SIG-M5 (cell line): ENCODE measurements at regions not wholly inside any gene's neighbourhood (a gene's known extent, or its start where the extent isn't known, plus 50 kb on each side); places are given as distances from the start of the nearest gene placed in this dataset.

Experiments
- DNase-seq: peaks from one replicate; lab custom pipeline; 2025; lab: John Stamatoyannopoulos, UW

DNA sequence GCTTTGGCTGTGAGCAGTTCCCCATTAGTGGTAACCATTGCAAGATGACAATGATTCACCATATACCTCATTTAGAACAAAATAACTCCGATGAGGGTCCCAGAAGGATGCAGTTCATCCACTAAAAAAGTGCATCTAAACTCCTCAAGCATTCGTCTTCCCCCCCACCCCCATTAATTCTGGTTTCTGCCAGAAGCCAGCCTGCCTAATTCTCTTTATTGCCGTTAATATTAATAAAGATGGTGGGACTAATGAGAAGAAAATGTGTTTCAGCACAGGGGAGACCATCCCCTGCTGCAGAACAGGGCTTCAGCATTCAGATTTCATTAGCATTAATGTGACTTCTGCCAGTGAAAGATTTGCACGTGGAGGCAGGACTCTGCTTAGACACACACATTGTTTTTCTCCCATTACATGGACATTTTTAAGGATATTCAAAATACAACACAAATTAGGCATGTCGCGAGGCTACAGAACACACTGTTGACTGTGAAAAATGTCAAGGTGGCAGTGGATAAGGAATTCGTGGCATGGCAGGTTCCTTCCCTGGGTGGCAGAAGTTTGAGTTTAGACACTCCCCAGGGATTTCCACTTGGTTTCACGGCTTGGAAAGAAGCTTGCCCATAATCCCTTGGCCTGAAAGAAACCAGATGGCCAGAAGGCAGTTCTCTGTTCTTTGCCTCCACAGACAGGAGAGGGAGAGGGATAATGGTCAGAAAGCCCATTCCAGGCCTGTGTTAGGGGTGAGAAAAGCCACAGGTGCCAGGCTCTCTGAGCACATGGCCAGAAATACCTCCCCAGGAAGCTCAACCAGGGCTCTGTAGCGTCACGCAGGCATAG, 236.5 kb downstream of the FOXO1 start:
- DNase-seq, result no peak

- no peak for DNase-seq
Measured at GRCh38 chr13:40432018-40432978, 234.1 kb downstream of the FOXO1 start.

- DNase-seq, result no peak
Measured at GRCh38 chr13:40433001-40433400, 233.4 kb downstream of the FOXO1 start.

- DNase-seq, result no peak
Measured at GRCh38 chr13:40433577-40433976, 232.9 kb downstream of the FOXO1 start.

DNA sequence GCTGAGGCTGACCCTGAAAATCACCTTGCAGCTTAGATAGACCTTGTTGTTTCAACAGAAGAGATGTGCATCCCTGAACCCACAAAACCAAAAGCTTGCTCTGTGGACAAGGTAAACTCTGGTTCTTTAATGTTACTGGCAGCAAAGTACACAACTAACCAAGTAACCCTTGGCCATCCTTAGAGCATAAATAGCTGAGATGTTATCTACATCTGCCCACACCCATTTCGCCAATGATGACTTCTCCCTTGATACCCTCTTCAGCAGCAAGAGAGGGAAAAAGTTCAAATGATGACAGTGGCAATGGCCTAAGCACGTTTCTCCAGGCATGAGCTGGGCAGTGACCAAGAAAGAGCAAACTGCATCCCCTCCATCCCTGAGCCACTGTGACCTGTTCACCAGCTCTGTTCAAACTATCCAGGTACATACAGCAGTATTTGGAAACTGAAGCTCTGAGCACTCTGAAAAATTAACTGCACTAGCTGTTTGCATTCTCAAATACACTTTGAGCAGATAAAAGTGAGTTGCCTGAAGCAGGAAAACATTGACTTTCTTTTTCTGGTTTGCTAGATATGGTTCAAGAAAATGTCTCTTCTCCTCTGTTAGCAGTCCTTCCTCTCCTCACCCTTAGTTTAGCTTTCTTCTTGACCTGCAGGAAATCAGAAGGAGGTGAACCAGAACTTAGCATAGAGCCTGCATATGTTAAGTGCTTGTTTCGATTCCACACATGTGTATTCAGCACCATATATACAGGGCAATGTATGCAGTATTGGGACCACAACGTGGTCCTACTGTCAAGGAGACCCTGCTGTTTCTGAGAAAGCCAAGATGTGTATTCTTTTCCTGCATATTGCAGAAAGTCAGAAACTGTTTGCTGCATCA, 231.7 kb downstream of the FOXO1 start:
- DNase-seq, result no peak

- no peak for DNase-seq
Measured at GRCh38 chr13:40438022-40438680, 228.3 kb downstream of the FOXO1 start.

- no peak for DNase-seq
Measured at GRCh38 chr13:40438999-40439797, 227.2 kb downstream of the FOXO1 start.

GRCh38 chr13:40439928-40440327, 226.5 kb downstream of the FOXO1 start:
- no peak for DNase-seq

DNA sequence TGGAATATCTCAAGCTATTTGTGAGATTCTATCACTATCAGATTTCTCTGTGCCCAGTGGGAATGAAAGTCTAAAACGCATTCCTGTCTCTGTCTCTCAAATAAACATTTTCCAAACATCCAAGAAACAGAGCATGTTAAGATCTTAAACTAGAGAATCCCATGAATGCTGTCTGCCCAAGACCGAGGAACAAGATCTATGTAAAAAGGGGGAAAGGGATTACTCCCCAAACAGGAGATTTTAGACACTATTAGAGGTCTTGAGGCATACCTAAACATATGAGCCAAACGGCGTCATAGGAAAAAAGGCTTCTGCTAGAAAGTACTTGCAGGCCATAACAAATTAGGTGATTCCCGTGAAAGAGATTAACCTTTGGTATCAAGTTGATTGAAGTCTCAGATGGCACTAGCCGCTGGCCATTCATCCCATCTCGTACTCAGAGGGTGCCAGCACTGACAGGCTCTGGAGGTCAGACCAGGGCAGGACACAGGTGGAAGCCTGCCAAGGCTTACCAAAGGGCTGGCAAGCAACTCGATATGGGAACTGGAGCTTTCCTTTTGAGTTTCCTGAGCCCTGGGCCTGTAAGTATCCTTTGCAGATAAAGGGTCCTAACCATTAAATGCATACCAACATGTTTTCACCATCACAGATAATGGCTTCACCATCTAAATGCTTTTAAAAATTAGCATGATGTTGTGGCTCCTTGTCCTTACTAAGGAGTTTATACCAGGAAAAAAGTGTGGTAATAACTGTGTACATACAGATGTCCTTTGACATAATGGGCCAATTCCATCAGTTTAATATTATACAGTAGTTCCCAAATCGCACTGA, 225.2 kb downstream of the FOXO1 start:
- no peak for DNase-seq

GRCh38 chr13:40442231-40442630, 224.2 kb downstream of the FOXO1 start:
- no peak for DNase-seq

DNA sequence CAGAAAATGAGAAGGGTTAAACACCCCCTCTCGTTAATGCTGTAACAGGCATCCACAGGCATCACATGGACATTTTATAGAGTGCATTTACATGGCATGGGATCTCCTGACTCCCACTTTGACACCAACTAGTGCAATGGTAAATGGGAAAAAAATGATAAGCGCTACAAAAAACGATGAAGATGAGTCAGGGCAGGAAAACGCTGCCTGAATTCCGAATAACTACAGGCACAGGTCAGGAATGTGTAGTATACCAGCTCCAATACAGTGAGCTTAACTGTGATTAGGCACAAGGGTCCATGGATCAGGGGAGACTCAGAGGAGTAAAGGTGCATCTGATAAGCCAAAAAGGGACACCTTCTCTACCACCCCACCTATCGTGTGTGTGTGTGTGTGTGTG, 223.6 kb downstream of the FOXO1 start:
- no peak for DNase-seq

DNA sequence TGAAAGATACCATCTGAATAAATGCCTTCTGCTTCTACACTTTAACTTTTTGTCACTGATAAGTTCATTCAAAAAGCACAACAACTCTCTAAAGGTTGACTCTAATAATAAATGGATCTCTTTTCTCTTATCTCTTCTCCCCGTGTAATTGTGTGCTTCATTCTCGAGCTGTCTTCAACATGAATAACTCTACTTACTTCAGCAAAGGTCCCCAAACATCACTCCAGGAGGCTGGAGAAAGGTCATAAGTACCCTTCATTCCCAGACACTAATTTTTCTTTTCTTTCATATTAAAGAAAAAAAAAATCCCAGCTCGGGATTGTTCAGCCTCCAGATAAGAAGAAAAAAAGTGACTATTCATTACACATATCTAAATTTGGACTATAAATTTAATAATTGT, 222.2 kb downstream of the FOXO1 start:
- no peak for DNase-seq

DNA sequence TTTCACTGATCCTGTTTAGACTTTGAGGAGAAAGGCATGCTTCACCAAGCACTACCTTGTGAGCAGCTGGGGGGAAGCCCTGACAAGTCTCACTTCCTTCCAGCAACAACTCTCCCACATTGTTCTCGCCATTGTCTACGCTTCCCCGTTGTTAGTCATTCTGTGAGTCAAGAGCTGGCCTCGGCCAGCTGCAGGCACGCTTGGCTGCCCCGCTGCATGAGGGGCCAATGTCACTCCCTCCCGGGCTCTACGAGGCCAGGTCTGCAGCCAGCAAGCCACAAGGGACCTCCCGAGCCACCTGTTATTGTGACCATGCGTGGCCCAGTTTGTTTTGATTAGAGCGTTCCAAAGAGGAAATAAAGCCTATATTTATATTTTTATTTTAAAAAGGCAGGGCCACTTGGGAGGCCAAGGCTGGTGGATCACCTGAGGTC, 220.9 kb downstream of the FOXO1 start:
- DNase-seq, result peak; percentile 41

DNA sequence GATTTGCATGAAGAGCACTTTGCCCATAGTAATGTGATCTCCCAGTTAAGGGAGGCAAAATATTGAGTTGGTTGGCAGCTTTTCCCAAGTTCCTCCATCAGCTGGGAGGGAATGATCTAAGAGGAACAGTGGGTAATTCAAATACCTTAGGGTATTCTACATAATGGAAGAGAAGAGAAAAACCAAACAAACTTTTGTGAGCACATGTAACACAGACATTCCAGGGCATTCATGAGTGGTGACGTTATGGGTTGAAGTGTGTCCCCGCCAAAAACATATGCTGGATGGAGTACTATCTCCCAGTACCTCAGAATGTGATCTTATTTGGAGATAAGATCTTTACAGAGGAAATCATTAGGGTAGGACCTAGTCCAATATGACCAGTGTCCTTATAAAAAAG, 220.1 kb downstream of the FOXO1 start:
- DNase-seq, result no peak

- no peak for DNase-seq
Measured at GRCh38 chr13:40447857-40448256, 218.6 kb downstream of the FOXO1 start.

GRCh38 chr13:40452038-40452666, 214.3 kb downstream of the FOXO1 start:
- DNase-seq, result no peak

- DNase-seq, result no peak
Measured at GRCh38 chr13:40452741-40453334, 213.6 kb downstream of the FOXO1 start.

GRCh38 chr13:40453351-40454021, 213.0 kb downstream of the FOXO1 start:
- no peak for DNase-seq
